Liver (tissue), 3 donors: ENCODE measurements at regions not wholly inside any gene's neighbourhood (a gene's known extent, or its start where the extent isn't known, plus 50 kb on each side); places are given as distances from the start of the nearest gene placed in this dataset.

Experiments
- EGR1 ChIP-seq, 2 donors: IDR thresholded peaks; 2 replicates each; pipeline ENCODE4 v1.6.1; 2016 to 2018; ENCODE audit warnings: antibody characterized with exemption in 2 of 2, low read depth in 2 of 2
- FOXA1 ChIP-seq: IDR thresholded peaks from 2 replicates; pipeline ENCODE4 v1.6.1; 2016; ENCODE audit warnings: antibody characterized with exemption
- RAD21 ChIP-seq, 2 donors: IDR thresholded peaks; 2 replicates each; pipeline ENCODE4 v1.6.1; 2016; ENCODE audit warnings: antibody characterized with exemption in 2 of 2, mild to moderate bottlenecking in 2 of 2
- YY1 ChIP-seq: IDR thresholded peaks from 2 replicates; pipeline ENCODE4 v1.6.1; 2016; ENCODE audit warnings: antibody characterized with exemption, mild to moderate bottlenecking
- TF ChIP-seq, protein P1 (sequence below): fragments of 150-350 bp; IDR thresholded peaks from 2 replicates; pipeline ENCODE4 v1.5.1; 2017; ENCODE audit warnings: improper control_type of control experiment, low read depth, low read length; ENCODE audit not compliant: missing input control
- donor health status: healthy.
- donor health status: healthy.

- TF ChIP-seq RAD21 (IDR thresholded peaks at IDR 0.05) (no peak), FOXA1 (no peak), YY1 (no peak), EGR1 (IDR thresholded peaks at IDR 0.05; ENCODE audit: low read depth in 2 of 2) (no peak)
- TF ChIP-seq, protein P1, sequence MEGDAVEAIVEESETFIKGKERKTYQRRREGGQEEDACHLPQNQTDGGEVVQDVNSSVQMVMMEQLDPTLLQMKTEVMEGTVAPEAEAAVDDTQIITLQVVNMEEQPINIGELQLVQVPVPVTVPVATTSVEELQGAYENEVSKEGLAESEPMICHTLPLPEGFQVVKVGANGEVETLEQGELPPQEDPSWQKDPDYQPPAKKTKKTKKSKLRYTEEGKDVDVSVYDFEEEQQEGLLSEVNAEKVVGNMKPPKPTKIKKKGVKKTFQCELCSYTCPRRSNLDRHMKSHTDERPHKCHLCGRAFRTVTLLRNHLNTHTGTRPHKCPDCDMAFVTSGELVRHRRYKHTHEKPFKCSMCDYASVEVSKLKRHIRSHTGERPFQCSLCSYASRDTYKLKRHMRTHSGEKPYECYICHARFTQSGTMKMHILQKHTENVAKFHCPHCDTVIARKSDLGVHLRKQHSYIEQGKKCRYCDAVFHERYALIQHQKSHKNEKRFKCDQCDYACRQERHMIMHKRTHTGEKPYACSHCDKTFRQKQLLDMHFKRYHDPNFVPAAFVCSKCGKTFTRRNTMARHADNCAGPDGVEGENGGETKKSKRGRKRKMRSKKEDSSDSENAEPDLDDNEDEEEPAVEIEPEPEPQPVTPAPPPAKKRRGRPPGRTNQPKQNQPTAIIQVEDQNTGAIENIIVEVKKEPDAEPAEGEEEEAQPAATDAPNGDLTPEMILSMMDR: no peak
These were observed 70.6 kb upstream of the SLC24A4 start for GRCh38 chr14:92252323-92252722.
